DOHH2 (cell line): ENCODE measurements at regions not wholly inside any gene's neighbourhood (a gene's known extent, or its start where the extent isn't known, plus 50 kb on each side); places are given as distances from the start of the nearest gene placed in this dataset.

Experiments used
- CTCF ChIP-seq: fragments of 200-600 bp; sonication (generic); IDR thresholded peaks from one replicate; pipeline ENCODE4 v1.5.1; 2014; ENCODE audit warnings: antibody characterized with exemption, mild to moderate bottlenecking, low read depth, low read length; ENCODE audit not compliant: poor library complexity, severe bottlenecking
- EZH2phosphoT487 ChIP-seq: fragments of 200-600 bp; sonication (generic); IDR thresholded peaks from 2 replicates; pipeline ENCODE4 v1.6.1; 2017; ENCODE audit warnings: borderline replicate concordance, mild to moderate bottlenecking, antibody characterized with exemption, low read length, moderate library complexity, mixed read lengths

GRCh38 chr4:37763831-37764230, 62.7 kb upstream of the PGM2 start:
- TF ChIP-seq CTCF (no peak), EZH2phosphoT487 (no peak)
